ENCODE measurements at regions not wholly inside any gene's neighbourhood (a gene's known extent, or its start where the extent isn't known, plus 50 kb on each side); places are given as distances from the start of the nearest gene placed in this dataset.

DNA sequence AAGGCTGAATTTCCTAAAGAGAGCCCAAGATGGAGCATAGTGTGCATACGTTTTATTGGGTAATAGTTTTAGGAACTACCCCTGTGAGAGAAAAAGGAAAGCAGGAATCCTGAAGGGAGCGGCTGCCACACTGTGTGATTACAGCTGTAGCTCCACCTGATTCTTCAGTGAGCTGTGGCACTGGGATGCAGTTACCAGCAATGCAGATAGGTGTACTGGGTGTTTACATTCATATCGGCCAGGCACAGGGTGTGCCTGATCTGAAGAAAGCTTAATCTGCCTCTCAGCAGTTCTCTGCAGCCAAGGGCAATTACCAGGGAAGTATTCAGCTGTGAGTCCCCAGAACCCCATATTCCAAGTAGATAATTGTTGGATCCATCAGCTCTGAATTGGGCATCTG, 1541.8 kb downstream of the EFNB2 start:
- no peak overlapping the region for H3K4me3 ChIP-seq (ENCODE audit: low read length)
- no peak for DNase-seq (ENCODE audit: low read depth)
- TF ChIP-seq, protein P1, sequence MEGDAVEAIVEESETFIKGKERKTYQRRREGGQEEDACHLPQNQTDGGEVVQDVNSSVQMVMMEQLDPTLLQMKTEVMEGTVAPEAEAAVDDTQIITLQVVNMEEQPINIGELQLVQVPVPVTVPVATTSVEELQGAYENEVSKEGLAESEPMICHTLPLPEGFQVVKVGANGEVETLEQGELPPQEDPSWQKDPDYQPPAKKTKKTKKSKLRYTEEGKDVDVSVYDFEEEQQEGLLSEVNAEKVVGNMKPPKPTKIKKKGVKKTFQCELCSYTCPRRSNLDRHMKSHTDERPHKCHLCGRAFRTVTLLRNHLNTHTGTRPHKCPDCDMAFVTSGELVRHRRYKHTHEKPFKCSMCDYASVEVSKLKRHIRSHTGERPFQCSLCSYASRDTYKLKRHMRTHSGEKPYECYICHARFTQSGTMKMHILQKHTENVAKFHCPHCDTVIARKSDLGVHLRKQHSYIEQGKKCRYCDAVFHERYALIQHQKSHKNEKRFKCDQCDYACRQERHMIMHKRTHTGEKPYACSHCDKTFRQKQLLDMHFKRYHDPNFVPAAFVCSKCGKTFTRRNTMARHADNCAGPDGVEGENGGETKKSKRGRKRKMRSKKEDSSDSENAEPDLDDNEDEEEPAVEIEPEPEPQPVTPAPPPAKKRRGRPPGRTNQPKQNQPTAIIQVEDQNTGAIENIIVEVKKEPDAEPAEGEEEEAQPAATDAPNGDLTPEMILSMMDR (conservative IDR thresholded peaks at IDR 0.05; ENCODE audit: low read depth, low read length), result no peak

DNA sequence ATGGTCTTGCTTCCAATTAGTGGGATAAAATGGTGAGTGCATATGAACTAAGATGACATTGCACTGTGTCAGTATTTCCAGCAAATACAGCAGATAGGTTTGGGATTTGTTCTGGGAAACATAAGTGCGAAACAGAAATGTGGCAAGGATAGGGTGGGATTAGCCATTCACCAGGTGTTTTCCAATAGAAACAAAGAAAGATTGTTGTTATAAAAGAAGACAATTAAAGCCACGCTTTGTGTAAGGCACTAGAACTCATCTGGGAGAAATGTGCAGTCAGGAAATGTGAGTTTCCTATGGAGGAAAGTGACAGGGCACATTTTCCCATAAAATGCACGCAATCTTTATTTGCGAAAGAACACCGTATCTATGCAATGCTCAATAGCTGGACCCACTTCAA, 1547.8 kb downstream of the EFNB2 start:
- no peak for DNase-seq (ENCODE audit: low read depth)
- TF ChIP-seq, protein P1 (conservative IDR thresholded peaks at IDR 0.05; ENCODE audit: low read depth, low read length), result no peak

DNA sequence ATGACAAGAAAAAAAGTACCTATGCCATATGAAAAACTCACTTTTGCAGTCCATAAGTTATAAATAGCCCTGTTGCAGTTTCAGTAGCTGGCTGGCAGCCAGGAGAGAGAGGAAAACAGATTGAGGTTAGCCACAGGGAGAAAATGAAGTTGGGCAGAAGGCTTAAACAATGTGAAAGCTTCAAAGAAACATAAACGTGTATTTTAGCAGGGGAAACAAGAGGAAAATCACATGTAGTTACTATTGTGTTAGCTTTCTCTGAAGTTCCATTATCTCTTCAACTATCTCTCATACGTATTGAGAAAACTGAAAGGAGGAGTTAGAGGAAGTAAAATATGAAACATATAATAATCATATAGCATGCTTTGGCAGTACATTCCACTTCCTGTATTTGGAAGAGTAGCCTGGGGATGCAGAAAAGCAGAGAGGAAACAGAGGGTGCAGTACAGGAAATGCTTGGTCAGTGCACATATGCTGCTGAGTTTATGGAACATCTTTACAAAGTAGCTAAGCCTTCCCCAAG, 1551.1 kb downstream of the EFNB2 start:
- no peak overlapping the region for H3K4me3 ChIP-seq (ENCODE audit: low read length)
- peak; percentile 60 for DNase-seq (ENCODE audit: low read depth)
- TF ChIP-seq, protein P1 (conservative IDR thresholded peaks at IDR 0.05; ENCODE audit: low read depth, low read length), result no peak

More for the DNA sequence above, 1547.8 kb downstream of the EFNB2 start:
- no peak overlapping the region for H3K4me3 ChIP-seq (ENCODE audit: low read length)

DNA sequence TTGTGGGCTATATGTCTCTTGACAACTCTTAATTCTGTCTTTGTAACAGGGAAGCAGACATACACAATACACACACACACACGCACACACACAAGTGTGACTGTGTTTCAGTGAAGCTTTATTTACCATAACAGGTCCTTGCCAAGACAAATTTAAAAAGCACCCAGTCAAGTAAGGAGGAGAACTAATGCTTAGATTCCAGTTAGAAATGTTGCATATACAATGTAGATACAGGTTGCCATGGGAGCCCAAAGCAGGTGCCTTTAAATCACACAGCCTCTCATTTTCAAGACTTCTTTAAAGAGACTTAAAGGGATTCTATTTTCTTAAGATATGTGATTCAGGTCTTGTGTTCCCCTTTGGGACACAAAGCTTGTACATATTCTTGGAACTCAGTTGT, 1551.9 kb downstream of the EFNB2 start:
- TF ChIP-seq, protein P1 (conservative IDR thresholded peaks at IDR 0.05; ENCODE audit: low read depth, low read length), result no peak
- DNase-seq (ENCODE audit: low read depth), result no peak
- H3K4me3 ChIP-seq (ENCODE audit: low read length), result no peak overlapping the region

DNA sequence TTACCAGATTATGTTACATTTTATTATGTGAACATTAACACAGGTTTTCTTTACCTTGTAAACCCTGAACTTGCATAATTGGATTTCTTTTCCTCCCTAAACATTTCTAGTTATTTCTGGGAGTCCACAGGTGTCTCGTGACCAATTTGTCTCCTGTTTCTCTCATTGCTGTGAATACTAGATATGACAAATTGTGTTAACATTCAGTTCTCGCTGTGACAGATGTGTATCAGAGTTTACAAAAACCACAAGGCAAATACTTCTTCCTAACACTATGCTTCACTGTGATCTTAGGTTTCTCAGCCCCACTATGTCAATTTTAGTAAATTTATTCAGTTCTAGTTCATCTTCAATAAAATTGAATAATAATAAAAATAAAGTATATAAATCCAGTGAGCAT, 1554.9 kb downstream of the EFNB2 start:
- TF ChIP-seq, protein P1 (conservative IDR thresholded peaks at IDR 0.05; ENCODE audit: low read depth, low read length), result no peak
- H3K4me3 ChIP-seq (ENCODE audit: low read length), result no peak overlapping the region
- no peak for DNase-seq (ENCODE audit: low read depth)

DNA sequence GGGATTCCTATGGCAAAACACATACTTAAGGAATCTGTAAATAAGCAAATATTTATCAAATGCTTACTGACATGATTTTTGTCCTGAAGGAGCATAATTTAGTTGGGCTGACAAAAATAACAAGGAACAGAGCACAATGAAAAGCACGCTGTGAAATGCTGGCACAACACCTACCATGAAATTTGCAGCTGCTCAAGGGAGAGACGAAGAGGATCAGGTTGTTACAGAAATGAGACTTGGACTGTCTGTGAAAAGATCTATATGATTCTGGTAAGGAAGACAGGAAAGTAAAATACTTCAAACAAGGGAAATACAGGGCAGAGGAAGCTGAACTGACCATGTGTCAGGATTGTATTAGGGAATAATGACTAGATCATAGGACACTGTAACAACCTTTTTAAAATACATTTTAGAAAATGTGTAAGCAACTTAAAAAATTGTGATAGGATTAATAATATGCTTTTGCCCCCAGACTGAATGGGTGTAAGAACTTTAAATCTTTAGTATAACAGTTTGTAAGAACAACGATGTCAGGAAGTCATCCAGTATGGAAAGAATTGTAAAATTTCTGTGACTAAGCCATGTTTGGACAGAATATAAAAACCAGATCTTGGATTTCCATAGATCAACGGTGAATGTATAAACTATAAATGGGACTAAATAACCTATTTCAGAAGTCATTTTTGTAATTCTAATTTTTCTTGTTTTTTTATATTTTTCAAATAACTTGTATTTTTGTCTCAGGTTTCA, 1556.0 kb downstream of the EFNB2 start:
- no peak overlapping the region for H3K4me3 ChIP-seq (ENCODE audit: low read length)
- DNase-seq (ENCODE audit: low read depth), result no peak
- TF ChIP-seq, protein P1 (conservative IDR thresholded peaks at IDR 0.05; ENCODE audit: low read depth, low read length), result no peak

DNA sequence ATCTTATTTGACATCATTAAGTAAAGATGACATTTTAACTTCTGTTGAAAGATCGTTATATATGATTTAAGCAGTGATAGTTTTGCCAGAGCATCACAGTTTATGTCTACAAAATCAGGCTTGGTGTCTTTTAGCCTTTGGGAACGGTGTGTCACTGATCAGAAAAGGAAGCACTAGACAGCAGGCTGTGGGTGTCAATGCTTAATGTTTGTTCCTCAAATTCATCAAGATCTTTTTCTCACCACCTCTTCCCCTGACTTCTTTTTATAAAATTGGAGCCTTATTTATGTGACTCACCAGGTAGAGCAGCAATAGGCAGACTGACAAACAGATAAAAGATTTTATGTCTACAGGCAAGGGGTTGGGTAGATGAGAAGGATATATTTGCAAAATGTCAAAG, 1558.5 kb downstream of the EFNB2 start:
- TF ChIP-seq, protein P1 (conservative IDR thresholded peaks at IDR 0.05; ENCODE audit: low read depth, low read length), result no peak
- no peak for DNase-seq (ENCODE audit: low read depth)
- H3K4me3 ChIP-seq (ENCODE audit: low read length), result no peak overlapping the region

Data from retinal pigment epithelial cell (primary cell).